DOHH2 (cell line): ENCODE measurements at regions not wholly inside any gene's neighbourhood (a gene's known extent, or its start where the extent isn't known, plus 50 kb on each side); places are given as distances from the start of the nearest gene placed in this dataset.

Experiments
- CTCF ChIP-seq: fragments of 200-600 bp; sonication (generic); IDR thresholded peaks from one replicate; pipeline ENCODE4 v1.5.1; 2014; ENCODE audit warnings: antibody characterized with exemption, mild to moderate bottlenecking, low read depth, low read length; ENCODE audit not compliant: poor library complexity, severe bottlenecking
- EZH2phosphoT487 ChIP-seq: fragments of 200-600 bp; sonication (generic); IDR thresholded peaks from 2 replicates; pipeline ENCODE4 v1.6.1; 2017; ENCODE audit warnings: borderline replicate concordance, mild to moderate bottlenecking, antibody characterized with exemption, low read length, moderate library complexity, mixed read lengths

DNA sequence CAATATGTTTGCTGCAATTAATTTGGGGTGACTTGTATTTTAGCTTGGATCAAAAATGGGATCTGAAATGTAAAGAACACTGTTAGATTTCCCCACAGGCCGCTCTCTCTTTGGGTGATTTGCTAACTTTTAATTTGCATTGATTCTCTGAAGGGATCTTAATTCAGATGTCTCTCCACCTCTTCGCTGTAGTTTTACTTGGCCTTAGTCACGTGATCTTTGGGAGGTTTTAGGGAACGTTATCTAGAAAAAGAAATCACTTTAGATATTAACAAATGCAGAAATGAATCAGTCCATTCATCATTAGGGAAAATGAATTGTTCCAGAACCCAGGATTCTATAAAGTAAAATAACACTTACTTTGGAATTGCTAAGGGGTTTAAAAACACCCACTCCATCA, 390.2 kb downstream of the THBS2 start:
- TF ChIP-seq CTCF: no peak
- no peak for TF ChIP-seq EZH2phosphoT487
